ENCODE measurements at regions not wholly inside any gene's neighbourhood (a gene's known extent, or its start where the extent isn't known, plus 50 kb on each side); places are given as distances from the start of the nearest gene placed in this dataset.

DNA sequence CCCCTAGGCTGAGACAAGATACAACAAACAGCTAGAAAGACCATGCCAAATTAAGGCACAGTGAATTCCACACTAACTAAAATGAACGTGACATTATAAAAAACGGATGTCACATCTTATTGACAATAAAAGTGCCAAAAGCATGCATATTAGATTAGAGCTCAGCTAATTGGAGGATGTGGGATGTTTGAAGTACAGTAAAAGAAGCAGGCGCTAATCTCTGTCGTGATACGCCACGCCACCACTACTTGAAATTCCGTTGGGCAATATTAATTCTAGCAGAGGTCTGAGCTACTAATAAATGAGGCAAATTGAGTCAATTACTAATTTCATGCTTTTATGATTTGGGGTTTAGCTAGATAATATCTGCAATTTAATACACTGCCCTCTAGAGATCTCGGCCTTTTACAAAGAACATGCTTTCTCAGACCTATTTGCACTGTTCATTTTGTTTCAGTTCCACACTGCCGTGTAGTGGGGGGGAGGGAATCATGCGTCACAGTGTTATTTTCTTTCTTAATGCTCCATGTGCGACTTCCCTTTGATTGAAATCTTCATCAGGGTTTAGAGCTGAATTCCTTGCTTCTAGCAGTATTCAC lies 52.9 kb upstream of the ROBO2 start:
- no peak for TF ChIP-seq POLR2A (IDR thresholded peaks at IDR 0.05)
- TF ChIP-seq, protein P1, sequence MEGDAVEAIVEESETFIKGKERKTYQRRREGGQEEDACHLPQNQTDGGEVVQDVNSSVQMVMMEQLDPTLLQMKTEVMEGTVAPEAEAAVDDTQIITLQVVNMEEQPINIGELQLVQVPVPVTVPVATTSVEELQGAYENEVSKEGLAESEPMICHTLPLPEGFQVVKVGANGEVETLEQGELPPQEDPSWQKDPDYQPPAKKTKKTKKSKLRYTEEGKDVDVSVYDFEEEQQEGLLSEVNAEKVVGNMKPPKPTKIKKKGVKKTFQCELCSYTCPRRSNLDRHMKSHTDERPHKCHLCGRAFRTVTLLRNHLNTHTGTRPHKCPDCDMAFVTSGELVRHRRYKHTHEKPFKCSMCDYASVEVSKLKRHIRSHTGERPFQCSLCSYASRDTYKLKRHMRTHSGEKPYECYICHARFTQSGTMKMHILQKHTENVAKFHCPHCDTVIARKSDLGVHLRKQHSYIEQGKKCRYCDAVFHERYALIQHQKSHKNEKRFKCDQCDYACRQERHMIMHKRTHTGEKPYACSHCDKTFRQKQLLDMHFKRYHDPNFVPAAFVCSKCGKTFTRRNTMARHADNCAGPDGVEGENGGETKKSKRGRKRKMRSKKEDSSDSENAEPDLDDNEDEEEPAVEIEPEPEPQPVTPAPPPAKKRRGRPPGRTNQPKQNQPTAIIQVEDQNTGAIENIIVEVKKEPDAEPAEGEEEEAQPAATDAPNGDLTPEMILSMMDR (IDR thresholded peaks at IDR 0.05), result no peak
